ENCODE measurements at regions not wholly inside any gene's neighbourhood (a gene's known extent, or its start where the extent isn't known, plus 50 kb on each side); places are given as distances from the start of the nearest gene placed in this dataset.

DNA sequence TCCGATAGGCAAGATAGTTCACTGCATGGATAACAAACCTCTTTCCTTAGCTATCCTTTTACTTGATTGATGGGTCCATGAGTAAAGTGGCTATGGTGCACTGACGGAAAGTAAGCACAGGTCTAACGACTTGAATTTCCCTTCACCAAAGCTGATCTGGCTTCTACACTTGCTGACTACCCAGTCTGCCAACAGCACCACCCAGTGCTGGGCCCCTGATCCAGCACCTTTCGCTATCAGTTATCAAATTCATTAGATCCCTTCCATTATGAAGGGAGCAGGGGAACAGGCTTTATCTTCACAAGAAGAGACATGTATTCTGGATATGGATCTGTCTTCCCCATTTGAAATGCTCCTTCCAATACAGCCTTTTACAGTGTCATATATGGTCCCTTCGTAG, 855.9 kb downstream of the GRID1 start:
- TF ChIP-seq EZH2 (IDR thresholded peaks at IDR 0.05; ENCODE audit: borderline replicate concordance) = no peak
- no peak for TF ChIP-seq EZH2phosphoT487 (IDR thresholded peaks at IDR 0.05; ENCODE audit: low read depth, severe bottlenecking, unreplicated experiment)
- TF ChIP-seq, protein P1, sequence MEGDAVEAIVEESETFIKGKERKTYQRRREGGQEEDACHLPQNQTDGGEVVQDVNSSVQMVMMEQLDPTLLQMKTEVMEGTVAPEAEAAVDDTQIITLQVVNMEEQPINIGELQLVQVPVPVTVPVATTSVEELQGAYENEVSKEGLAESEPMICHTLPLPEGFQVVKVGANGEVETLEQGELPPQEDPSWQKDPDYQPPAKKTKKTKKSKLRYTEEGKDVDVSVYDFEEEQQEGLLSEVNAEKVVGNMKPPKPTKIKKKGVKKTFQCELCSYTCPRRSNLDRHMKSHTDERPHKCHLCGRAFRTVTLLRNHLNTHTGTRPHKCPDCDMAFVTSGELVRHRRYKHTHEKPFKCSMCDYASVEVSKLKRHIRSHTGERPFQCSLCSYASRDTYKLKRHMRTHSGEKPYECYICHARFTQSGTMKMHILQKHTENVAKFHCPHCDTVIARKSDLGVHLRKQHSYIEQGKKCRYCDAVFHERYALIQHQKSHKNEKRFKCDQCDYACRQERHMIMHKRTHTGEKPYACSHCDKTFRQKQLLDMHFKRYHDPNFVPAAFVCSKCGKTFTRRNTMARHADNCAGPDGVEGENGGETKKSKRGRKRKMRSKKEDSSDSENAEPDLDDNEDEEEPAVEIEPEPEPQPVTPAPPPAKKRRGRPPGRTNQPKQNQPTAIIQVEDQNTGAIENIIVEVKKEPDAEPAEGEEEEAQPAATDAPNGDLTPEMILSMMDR (IDR thresholded peaks at IDR 0.05; ENCODE audit: poor library complexity) = no peak
- Histone ChIP-seq H3K4me3 (no peak overlapping the region), H3K9me2 (replicated peaks; ENCODE audit: insufficient read depth) (no peaks in the 10 kb centered on the region), H3K27ac (no peak overlapping the region), H3K79me2 (no peaks in the 10 kb centered on the region), H3K4me2 (no peak overlapping the region), H3K27me3 (no peaks in the 10 kb centered on the region), H4K20me1 (ENCODE audit: insufficient read depth, poor library complexity, severe bottlenecking) (no peaks in the 10 kb centered on the region), H2AFZ (no peak overlapping the region), H3K9me3 (ENCODE audit: low read depth) (no peaks in the 10 kb centered on the region), H3K4me1 (ENCODE audit: insufficient read depth) (no peaks in the 10 kb centered on the region), H3K36me3 (replicated peaks; ENCODE audit: insufficient read depth, low read depth) (no peaks in the 10 kb centered on the region)
- DNase-seq (ENCODE audit: low spot score) = no peak
- WGBS (ENCODE audit: low lambda C conversion rate, missing lambda C conversion rate) = 91% methylated on average over 5 of the region's 5 CpGs

DNA sequence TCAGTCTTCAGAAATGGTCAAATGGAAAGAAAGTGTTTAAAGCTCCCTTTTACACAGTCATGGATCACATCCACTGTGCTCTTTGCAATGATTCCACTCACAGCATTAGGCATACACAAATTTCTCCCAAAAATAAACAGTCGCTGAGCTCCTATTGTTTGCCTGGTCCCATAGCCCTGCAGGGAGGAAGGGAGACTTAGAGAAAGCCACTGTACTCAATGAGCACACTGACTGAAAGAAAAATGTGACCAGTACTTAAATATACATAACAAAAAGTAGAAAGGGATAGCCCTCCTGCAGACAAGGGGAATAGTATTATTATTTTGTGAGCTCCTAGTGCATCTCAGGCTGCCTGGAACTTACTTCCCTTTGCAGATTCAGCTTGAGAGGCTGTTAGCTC, 853.2 kb downstream of the GRID1 start:
- no peaks in the 10 kb centered on the region for H4K20me1 ChIP-seq (ENCODE audit: insufficient read depth, poor library complexity, severe bottlenecking)
- no peaks in the 10 kb centered on the region for H3K4me1 ChIP-seq (ENCODE audit: insufficient read depth)
- no peak overlapping the region for H3K27ac ChIP-seq
- H3K36me3 ChIP-seq (replicated peaks; ENCODE audit: insufficient read depth, low read depth) = no peaks in the 10 kb centered on the region
- H3K79me2 ChIP-seq = no peaks in the 10 kb centered on the region
- H3K9me2 ChIP-seq (replicated peaks; ENCODE audit: insufficient read depth) = no peaks in the 10 kb centered on the region
- H3K4me2 ChIP-seq = no peak overlapping the region
- H3K4me3 ChIP-seq = no peak overlapping the region
- DNase-seq (ENCODE audit: low spot score) = no peak
- H3K27me3 ChIP-seq = no peaks in the 10 kb centered on the region
- no peaks in the 10 kb centered on the region for H3K9me3 ChIP-seq (ENCODE audit: low read depth)
- WGBS (ENCODE audit: low lambda C conversion rate, missing lambda C conversion rate) = 45% methylated on average over 1 of the region's 1 CpG
- TF ChIP-seq EZH2 (IDR thresholded peaks at IDR 0.05; ENCODE audit: borderline replicate concordance) = no peak
- H2AFZ ChIP-seq = no peak overlapping the region

DNA sequence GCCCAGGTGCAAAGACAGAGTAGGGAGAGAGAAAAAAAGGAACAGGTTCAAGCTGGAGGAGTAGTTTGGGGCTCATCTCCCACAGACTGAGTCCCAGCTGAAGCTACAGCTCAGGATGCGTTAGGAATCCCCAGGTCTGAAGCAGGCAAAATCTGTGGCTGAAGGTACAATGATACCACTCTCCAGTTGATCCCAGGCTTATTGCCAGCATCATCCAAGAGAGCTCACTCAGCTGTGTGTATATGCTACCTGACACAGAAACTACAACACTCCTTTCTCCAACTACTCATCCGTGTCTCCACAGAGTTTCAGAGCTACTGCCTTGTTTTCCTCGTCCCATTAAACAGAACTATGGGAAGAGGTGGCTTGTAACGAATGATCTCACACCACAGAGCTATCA, 851.3 kb downstream of the GRID1 start:
- H4K20me1 ChIP-seq (ENCODE audit: insufficient read depth, poor library complexity, severe bottlenecking) = no peaks in the 10 kb centered on the region
- H3K4me3 ChIP-seq = no peak overlapping the region
- no peaks in the 10 kb centered on the region for H3K36me3 ChIP-seq (replicated peaks; ENCODE audit: insufficient read depth, low read depth)
- H3K4me2 ChIP-seq = no peak overlapping the region
- WGBS (ENCODE audit: low lambda C conversion rate, missing lambda C conversion rate) = 94% methylated on average over 4 of the region's 4 CpGs
- TF ChIP-seq EZH2phosphoT487 (IDR thresholded peaks at IDR 0.05; ENCODE audit: low read depth, severe bottlenecking, unreplicated experiment) (no peak), EZH2 (IDR thresholded peaks at IDR 0.05; ENCODE audit: borderline replicate concordance) (no peak)
- TF ChIP-seq, protein P1 (IDR thresholded peaks at IDR 0.05; ENCODE audit: poor library complexity) = no peak
- H2AFZ ChIP-seq = no peak overlapping the region
- H3K27ac ChIP-seq = no peak overlapping the region
- no peak for DNase-seq (ENCODE audit: low spot score)
- H3K4me1 ChIP-seq (ENCODE audit: insufficient read depth) = no peaks in the 10 kb centered on the region
- no peaks in the 10 kb centered on the region for H3K9me2 ChIP-seq (replicated peaks; ENCODE audit: insufficient read depth)
- H3K79me2 ChIP-seq = no peaks in the 10 kb centered on the region
- no peaks in the 10 kb centered on the region for H3K9me3 ChIP-seq (ENCODE audit: low read depth)
- no peaks in the 10 kb centered on the region for H3K27me3 ChIP-seq

DNA sequence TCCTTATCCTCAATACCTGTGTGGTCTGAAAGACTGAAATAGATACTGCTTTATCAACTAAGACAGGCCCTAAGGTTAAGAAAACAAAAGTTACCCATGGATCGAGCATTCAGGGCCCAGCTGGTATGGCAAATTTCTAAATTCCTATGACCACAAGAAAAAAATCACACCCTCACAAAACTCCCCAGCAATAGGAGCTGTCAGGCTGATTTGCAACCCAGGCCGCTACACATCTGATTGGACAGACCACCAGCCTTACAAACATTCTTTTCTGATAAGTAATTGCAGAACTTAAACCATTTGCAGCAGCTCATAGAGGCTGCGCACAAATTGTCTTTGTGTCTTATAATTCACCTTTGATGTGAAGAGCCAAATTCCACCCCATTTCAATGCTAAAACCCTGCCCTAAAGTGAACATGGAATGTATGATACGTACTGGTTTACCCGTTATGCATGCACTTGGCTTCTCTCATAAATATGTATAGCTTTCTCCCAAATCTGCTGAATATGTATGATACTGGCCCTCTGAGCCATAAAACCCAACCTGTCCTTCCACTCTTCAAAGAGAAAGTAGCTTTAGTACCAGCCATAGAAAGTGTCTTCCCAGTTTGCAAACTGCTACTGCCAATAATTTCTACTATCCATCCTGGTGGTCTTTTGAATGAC, 842.5 kb downstream of the GRID1 start:
- WGBS (ENCODE audit: low lambda C conversion rate, missing lambda C conversion rate) = 49% methylated on average over 5 of the region's 5 CpGs
- no peaks in the 10 kb centered on the region for H3K9me3 ChIP-seq (ENCODE audit: low read depth)
- DNase-seq (ENCODE audit: low spot score) = peak; percentile 21
- H3K4me2 ChIP-seq = no peak overlapping the region
- no peak overlapping the region for H3K27ac ChIP-seq
- no peaks in the 10 kb centered on the region for H4K20me1 ChIP-seq (ENCODE audit: insufficient read depth, poor library complexity, severe bottlenecking)
- H2AFZ ChIP-seq = no peak overlapping the region
- no peak overlapping the region for H3K4me3 ChIP-seq
- H3K9me2 ChIP-seq (replicated peaks; ENCODE audit: insufficient read depth) = no peaks in the 10 kb centered on the region
- no peaks in the 10 kb centered on the region for H3K4me1 ChIP-seq (ENCODE audit: insufficient read depth)
- H3K79me2 ChIP-seq = no peaks in the 10 kb centered on the region
- TF ChIP-seq, protein P1 (IDR thresholded peaks at IDR 0.05; ENCODE audit: poor library complexity) = no peak
- TF ChIP-seq EZH2phosphoT487 (IDR thresholded peaks at IDR 0.05; ENCODE audit: low read depth, severe bottlenecking, unreplicated experiment) = no peak
- TF ChIP-seq EZH2 (IDR thresholded peaks at IDR 0.05; ENCODE audit: borderline replicate concordance) = no peak
- H3K27me3 ChIP-seq = no peaks in the 10 kb centered on the region
- no peaks in the 10 kb centered on the region for H3K36me3 ChIP-seq (replicated peaks; ENCODE audit: insufficient read depth, low read depth)
